GM12891 (cell line): ENCODE measurements at regions not wholly inside any gene's neighbourhood (a gene's known extent, or its start where the extent isn't known, plus 50 kb on each side); places are given as distances from the start of the nearest gene placed in this dataset.

Source experiments
- PAX5 ChIP-seq: IDR thresholded peaks from 2 replicates; pipeline ENCODE4 v1.6.1; 2011; ENCODE audit warnings: low read length, moderate library complexity, mild to moderate bottlenecking; ENCODE audit not compliant: insufficient read depth, severe bottlenecking
- POLR2A ChIP-seq: IDR thresholded peaks from 2 replicates; pipeline ENCODE4 v1.6.1; 2011; ENCODE audit warnings: low read depth, low read length, control low read depth
- POLR2AphosphoS5 ChIP-seq: IDR thresholded peaks from 2 replicates; pipeline ENCODE4 v1.6.1; 2011; ENCODE audit warnings: low read depth, low read length, control low read depth
- POU2F2 ChIP-seq: IDR thresholded peaks from 2 replicates; pipeline ENCODE4 v1.6.1; 2011; ENCODE audit warnings: low read depth, mild to moderate bottlenecking, control low read depth, low read length, moderate library complexity
- SPI1 ChIP-seq: IDR thresholded peaks from 2 replicates; pipeline ENCODE4 v1.6.1; 2011; ENCODE audit warnings: low read depth, low read length, control low read depth
- TAF1 ChIP-seq: IDR thresholded peaks from 2 replicates; pipeline ENCODE4 v1.6.1; 2011; ENCODE audit warnings: low read depth, low read length, control low read depth

DNA sequence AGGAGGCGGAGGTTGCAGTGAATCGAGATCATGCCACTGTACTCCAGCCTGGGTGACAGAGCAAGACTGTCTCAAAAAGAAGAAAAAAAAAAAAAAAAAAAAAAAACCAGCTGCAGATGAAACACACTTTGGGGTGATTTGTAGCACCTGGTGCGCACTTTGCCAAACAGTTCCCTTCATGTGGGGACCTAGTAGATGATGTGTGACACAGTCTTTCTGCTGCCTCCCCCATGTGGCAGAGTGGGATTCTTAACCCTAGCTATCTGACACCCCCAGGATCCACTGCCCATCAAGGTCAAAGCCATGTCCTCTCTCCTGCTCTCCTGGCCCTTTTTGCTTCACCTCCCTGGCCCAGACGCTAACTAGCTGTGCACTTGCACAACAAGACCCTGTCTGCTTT, 52.1 kb upstream of the PDZD8 start:
- TF ChIP-seq POLR2AphosphoS5 (no peak), TAF1 (no peak), POLR2A (no peak), POU2F2 (no peak), PAX5 (no peak), SPI1 (no peak)
